GM19328 (cell line): ENCODE measurements at regions not wholly inside any gene's neighbourhood (a gene's known extent, or its start where the extent isn't known, plus 50 kb on each side); places are given as distances from the start of the nearest gene placed in this dataset.
"Not testable (repeated sequence)": the region's sequence is repeated elsewhere in the genome, so short reads cannot be mapped to it uniquely, and the experiment has no call there.

Experiments used
- ATAC-seq: cut with Tn5 transposase; IDR thresholded peaks from one replicate; pipeline ENCODE4 v1.9.1; 2021; ENCODE audit warnings: mild to moderate bottlenecking, moderate library complexity; ENCODE audit not compliant: unreplicated experiment

- no peak for ATAC-seq
Observed at GRCh38 chr5:153939101-153939500, 99.6 kb downstream of the FAM114A2 start.

GRCh38 chr5:153938191-153938842 is 100.4 kb downstream of the FAM114A2 start:
- ATAC-seq, result no peak

- no peak for ATAC-seq
Observed at GRCh38 chr5:153937661-153938060, 101.0 kb downstream of the FAM114A2 start.

GRCh38 chr5:153935151-153935550 is 103.6 kb downstream of the FAM114A2 start:
- ATAC-seq, result not testable (repeated sequence)

- ATAC-seq, result no peak
Observed at GRCh38 chr5:153926201-153926600, 112.5 kb downstream of the FAM114A2 start.

- ATAC-seq, result no peak
Observed at GRCh38 chr5:153919161-153919560, 119.5 kb downstream of the FAM114A2 start.

GRCh38 chr5:153907170-153907775 is 131.4 kb downstream of the FAM114A2 start:
- no peak for ATAC-seq

GRCh38 chr5:153905219-153905618 is 133.5 kb downstream of the FAM114A2 start:
- ATAC-seq, result no peak

GRCh38 chr5:153903321-153903720 is 135.4 kb downstream of the FAM114A2 start:
- ATAC-seq, result no peak

GRCh38 chr5:153902016-153902415 is 136.7 kb downstream of the FAM114A2 start:
- no peak for ATAC-seq

GRCh38 chr5:153901449-153901848 is 137.3 kb downstream of the FAM114A2 start:
- ATAC-seq, result no peak

- no peak for ATAC-seq
Observed at GRCh38 chr5:153900703-153901395, 137.9 kb downstream of the FAM114A2 start.

GRCh38 chr5:153899746-153900145 is 139.0 kb downstream of the FAM114A2 start:
- no peak for ATAC-seq

- peak; percentile 96 for ATAC-seq
Observed at GRCh38 chr5:153896701-153897100, 142.0 kb downstream of the FAM114A2 start.

GRCh38 chr5:153896117-153896516 is 142.6 kb downstream of the FAM114A2 start:
- ATAC-seq, result no peak

GRCh38 chr5:153895266-153895665 is 143.4 kb downstream of the FAM114A2 start:
- ATAC-seq, result no peak

GRCh38 chr5:153893817-153894216 is 144.9 kb downstream of the FAM114A2 start:
- no peak for ATAC-seq

- no peak for ATAC-seq
Observed at GRCh38 chr5:153891394-153891793, 147.3 kb downstream of the FAM114A2 start.

GRCh38 chr5:153888781-153889180 is 149.9 kb downstream of the FAM114A2 start:
- no peak for ATAC-seq

- no peak for ATAC-seq
Observed at GRCh38 chr5:153885141-153885540, 153.6 kb downstream of the FAM114A2 start.

- ATAC-seq, result no peak
Observed at GRCh38 chr5:153884612-153884957, 154.1 kb downstream of the FAM114A2 start.
